ENCODE measurements at regions not wholly inside any gene's neighbourhood (a gene's known extent, or its start where the extent isn't known, plus 50 kb on each side); places are given as distances from the start of the nearest gene placed in this dataset.
A peak's percentile ranks its signal among the peaks of the same experiment; 100 is the strongest.
"Not testable (repeated sequence)": the region's sequence is repeated elsewhere in the genome, so short reads cannot be mapped to it uniquely, and the experiment has no call there.

- DNase-seq = no peak
Measured at GRCh38 chr16:8183176-8184099, 406.9 kb downstream of the TMEM114 start.

GRCh38 chr16:8182761-8183160 lies 407.6 kb downstream of the TMEM114 start:
- no peak for DNase-seq

GRCh38 chr16:8179615-8180014 lies 410.7 kb downstream of the TMEM114 start:
- no peak for DNase-seq

DNA sequence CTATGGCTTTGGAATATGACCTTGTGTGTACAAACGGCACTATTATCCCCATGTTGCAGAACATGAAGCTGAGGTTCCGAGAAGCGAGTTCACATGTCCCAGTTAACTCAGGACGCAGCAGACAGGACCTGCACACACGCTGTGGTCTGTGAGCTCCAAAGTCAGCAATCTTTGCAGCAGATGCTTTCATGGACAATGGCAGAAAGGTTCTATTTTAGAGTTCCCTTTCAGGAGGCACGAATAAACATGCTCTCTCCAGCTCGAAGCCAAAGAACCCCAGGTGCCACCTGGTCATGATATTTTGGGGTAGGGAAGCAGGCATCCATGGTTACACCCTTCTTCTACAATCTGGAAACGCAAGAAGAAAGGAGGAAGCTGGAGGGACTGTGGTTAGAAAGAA lies 412.0 kb downstream of the TMEM114 start:
- DNase-seq = no peak

DNA sequence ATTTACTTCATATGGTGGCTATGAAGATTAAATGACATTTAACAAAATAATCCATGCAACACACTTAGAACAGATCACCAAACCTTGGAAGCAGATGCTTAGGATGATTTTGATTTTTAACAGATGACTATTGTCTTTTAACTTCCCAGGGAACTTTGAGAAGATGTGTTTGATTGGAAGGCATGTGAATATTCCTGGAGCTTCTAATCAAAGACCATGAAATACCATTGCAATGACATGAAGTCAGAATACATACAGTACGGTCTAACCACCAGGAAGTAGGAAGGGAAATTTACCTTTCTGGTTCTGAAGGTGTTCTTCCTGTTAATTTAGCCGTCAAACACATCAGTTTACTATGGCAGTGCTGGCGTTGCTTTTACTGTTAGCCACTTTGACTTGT lies 414.9 kb downstream of the TMEM114 start:
- no peak for DNase-seq

GRCh38 chr16:8173111-8173644 lies 417.1 kb downstream of the TMEM114 start:
- DNase-seq = peak; percentile 33

DNA sequence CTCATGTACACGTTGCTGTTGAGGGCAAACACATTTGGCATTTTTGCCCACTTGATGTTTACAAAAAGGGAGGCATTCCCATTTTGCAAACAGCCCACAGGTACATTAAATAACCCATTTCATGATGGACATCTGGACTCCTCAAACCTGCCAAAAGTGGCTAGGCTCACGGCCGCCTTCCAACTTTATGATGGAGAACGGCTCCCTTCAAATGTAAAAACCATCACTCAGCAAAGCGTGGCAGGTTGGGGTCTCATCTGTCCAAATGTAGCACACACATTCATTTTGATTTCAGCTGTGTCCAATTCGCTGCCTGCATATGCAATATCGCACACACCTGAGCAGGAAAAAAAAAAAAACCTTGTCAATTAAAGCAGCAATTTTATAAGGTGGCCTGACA lies 417.8 kb downstream of the TMEM114 start:
- DNase-seq = no peak

DNA sequence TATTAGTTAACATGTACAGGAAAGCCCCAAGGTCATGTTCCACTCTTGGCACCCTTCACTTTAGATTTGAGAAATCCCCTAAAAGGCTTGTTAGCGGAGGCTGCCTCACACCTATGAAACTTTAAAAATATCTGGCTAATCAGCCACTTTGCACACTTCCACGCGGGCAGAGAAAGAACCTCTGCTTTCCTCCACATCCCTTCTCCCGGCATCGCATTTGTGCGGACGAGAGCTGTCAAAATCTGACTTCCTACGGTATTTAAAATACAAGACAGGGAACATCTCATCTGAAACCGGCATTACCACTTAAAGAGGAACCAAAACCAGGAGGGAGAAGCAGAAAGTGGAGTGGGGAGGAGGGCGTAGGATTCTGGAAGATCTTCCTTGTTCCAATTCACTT lies 422.3 kb downstream of the TMEM114 start:
- no peak for DNase-seq

DNA sequence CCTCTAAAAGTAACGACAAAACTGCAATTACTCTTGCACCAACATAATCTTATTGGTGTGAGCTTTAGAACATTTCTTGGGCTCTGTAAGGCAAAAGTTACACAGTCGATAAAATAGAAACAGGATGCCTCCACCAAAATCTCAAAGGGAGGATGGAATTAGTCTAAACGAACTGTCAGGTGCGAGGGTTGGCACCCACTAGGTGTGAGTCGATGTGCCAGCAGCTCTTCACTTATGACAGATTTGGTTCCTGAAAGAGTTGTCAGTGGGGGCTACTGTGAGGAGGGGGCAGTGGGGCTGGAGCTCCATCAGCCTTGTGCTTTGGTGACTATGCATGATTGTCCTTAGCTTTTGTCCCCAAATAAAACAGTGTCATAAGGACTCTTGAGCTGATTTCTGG lies 422.9 kb downstream of the TMEM114 start:
- no peak for DNase-seq

DNA sequence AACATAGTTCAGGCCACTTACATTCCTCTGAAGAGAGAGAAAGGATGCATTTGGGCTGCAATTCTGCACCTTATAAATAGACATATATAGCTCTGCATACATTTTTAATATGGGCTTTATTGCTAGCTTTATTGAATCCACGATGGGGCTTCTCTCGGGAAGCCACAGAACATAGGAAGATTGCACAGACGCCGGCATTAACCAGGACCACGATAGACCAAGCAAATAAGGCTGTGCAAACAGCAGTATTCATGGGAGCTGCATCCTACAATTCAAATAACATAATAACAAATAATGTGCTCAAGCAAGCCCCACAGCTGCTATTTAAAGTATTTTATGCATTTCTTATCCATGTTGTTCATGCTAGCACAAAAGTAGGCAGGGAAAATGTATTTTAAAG lies 432.3 kb downstream of the TMEM114 start:
- DNase-seq = no peak

DNA sequence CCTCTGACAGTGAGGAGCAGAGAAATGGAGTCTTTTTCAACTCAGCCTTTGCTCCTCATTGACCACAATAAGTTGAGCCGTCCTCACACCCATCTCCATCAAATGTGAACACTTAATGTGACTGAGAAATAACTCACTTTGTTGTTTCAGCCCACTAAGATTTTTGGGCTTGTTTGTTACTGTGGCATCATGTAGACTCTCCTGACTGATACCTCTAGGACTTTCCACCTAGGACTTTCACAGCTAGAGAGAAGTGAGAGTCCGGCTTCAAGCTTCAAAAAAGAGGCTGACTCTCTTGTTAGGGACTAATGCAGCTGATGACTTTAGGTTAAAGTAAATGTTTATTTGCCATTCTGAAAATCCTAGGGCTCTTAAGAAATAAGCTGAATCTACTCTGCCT lies 435.0 kb downstream of the TMEM114 start:
- no peak for DNase-seq

- no peak for DNase-seq
Measured at GRCh38 chr16:8146256-8147012, 443.9 kb downstream of the TMEM114 start.

- no peak for DNase-seq
Measured at GRCh38 chr16:8138666-8139065, 451.6 kb downstream of the TMEM114 start.

DNA sequence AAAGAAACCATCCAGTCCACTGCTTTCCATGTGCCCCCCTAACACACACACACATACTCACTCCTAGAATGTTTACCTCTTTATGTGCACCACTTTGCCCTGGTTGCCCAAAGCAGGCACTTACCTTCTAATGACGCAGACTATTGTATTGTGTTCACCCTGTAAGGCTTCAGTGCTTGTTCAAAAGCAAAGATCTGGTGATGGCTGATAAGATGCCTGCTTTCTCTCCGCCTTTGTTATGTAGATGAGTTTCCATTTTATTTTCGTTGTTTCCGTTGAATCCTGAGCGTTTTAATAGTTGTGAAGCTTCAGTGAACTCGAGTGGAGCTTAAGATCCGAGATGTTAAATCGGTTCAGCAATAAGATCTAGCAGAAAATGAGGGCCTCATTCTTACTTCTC lies 452.7 kb downstream of the TMEM114 start:
- peak; percentile 5 for DNase-seq

- DNase-seq = no peak
Measured at GRCh38 chr16:8130197-8130596, 460.1 kb downstream of the TMEM114 start.

DNA sequence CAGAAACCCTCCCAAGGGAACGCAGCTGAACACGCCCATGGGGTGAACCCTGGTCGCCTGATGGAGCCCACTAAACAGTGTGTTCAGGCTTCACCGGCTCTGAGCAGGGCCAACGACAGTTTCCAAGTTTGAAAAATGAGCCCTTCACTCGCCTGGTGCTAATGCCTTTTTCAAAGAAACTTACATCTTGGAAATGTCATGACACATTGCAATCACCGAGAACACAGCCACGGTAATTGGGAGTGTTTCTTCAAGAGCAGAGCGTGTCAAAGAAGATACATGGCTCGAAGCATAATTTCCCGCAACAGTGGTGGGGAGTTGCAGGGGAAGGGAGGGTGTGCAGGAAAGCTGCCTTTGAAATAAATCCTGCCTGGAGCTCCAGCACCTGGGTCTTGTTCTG lies 463.2 kb downstream of the TMEM114 start:
- DNase-seq = no peak

- DNase-seq = no peak
Measured at GRCh38 chr16:8126313-8126712, 464.0 kb downstream of the TMEM114 start.

DNA sequence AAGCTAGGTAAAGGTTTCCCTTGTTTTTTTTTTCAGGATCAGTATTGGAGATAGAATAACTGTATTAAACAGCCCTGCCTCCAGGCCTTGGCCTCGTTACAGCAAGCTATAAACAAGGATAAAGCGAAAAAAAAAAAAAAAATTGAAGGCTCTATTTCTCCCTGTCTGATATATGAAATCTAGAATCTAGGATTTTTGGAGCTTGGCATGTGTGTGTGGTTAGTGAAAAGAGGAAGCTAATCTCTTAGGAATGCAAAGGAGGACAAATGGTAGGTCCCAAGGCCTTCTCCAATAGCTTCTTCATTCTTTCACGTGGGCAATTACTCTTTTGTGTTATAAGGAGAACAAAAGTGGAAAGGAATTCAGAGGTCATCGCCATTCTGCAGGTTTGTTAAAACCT lies 470.3 kb downstream of the TMEM114 start:
- no peak for DNase-seq

- DNase-seq = no peak
Measured at GRCh38 chr16:8115814-8116213, 474.5 kb downstream of the TMEM114 start.

- DNase-seq = not testable (repeated sequence)
Measured at GRCh38 chr16:8114941-8115340, 475.4 kb downstream of the TMEM114 start.

GRCh38 chr16:8113843-8114242 lies 476.5 kb downstream of the TMEM114 start:
- DNase-seq = no peak

- no peak for DNase-seq
Measured at GRCh38 chr16:8110572-8111514, 479.5 kb downstream of the TMEM114 start.

Data from NCI-H1436 (cell line).